ENCODE measurements at regions not wholly inside any gene's neighbourhood (a gene's known extent, or its start where the extent isn't known, plus 50 kb on each side); places are given as distances from the start of the nearest gene placed in this dataset.

DNA sequence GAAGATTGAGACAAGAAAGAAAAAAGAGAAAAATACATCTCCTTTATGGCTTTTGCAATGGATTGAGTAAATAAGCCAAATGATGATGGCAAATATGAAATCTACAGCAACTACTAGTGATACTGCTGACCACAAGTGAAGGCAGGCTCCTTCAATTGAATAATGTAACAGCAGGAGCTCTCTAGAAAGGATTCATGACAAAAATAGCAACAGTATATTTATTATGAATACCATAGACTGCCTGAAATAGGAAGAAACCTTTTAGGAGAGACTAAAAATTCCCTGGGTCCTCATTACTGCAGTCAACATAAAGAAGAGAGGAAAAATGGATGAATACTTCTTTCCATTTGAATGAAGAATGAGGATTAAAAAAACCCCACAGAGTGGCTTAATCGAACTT, 306.8 kb upstream of the ANXA10 start:
- Histone ChIP-seq H3K9ac (ENCODE audit: extremely low read depth, low read length, poor library complexity, severe bottlenecking) (no peak overlapping the region), H3K36me3 (ENCODE audit: control insufficient read depth, insufficient read depth, low read length) (no peaks in the 10 kb centered on the region), H3K27me3 (ENCODE audit: control insufficient read depth, insufficient read depth, low read length, poor library complexity, severe bottlenecking) (no peaks in the 10 kb centered on the region), H3K27ac (ENCODE audit: low read depth, low read length) (no peak overlapping the region), H3K4me1 (ENCODE audit: control insufficient read depth, insufficient read depth, low read length) (no peaks in the 10 kb centered on the region), H3K4me3 (ENCODE audit: low read length) (no peak overlapping the region), H3K9me3 (ENCODE audit: control insufficient read depth, low read length) (no peaks in the 10 kb centered on the region)
- Mint-ChIP-seq H3K27me3 (ENCODE audit: insufficient read depth) (no peaks in the 10 kb centered on the region), H3K9me3 (peaks cover 1% of the 10 kb centered on the region), H3K4me3 (no peak overlapping the region), H3K36me3 (ENCODE audit: low read depth) (no peaks in the 10 kb centered on the region), H3K27ac (no peak overlapping the region), H3K4me1 (peaks cover 12% of the 10 kb centered on the region)
- 54% methylated on average over 1 of the region's 1 CpG; no CpG with 5 or more reads in 1 of the 2 experiments for WGBS, 2 experiments (ENCODE audit: insufficient coverage in 1 of 2, insufficient read length in 1 of 2)
- TF ChIP-seq, protein P1, sequence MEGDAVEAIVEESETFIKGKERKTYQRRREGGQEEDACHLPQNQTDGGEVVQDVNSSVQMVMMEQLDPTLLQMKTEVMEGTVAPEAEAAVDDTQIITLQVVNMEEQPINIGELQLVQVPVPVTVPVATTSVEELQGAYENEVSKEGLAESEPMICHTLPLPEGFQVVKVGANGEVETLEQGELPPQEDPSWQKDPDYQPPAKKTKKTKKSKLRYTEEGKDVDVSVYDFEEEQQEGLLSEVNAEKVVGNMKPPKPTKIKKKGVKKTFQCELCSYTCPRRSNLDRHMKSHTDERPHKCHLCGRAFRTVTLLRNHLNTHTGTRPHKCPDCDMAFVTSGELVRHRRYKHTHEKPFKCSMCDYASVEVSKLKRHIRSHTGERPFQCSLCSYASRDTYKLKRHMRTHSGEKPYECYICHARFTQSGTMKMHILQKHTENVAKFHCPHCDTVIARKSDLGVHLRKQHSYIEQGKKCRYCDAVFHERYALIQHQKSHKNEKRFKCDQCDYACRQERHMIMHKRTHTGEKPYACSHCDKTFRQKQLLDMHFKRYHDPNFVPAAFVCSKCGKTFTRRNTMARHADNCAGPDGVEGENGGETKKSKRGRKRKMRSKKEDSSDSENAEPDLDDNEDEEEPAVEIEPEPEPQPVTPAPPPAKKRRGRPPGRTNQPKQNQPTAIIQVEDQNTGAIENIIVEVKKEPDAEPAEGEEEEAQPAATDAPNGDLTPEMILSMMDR (conservative IDR thresholded peaks at IDR 0.05): no peak
- no peak for DNase-seq

- Mint-ChIP-seq H3K4me1 (peaks cover 12% of the 10 kb centered on the region), H3K9me3 (peaks cover 1% of the 10 kb centered on the region), H3K27me3 (ENCODE audit: insufficient read depth) (no peaks in the 10 kb centered on the region), H3K27ac (no peak overlapping the region), H3K36me3 (ENCODE audit: low read depth) (no peaks in the 10 kb centered on the region), H3K4me3 (no peak overlapping the region)
- TF ChIP-seq, protein P1 (conservative IDR thresholded peaks at IDR 0.05): no peak
- Histone ChIP-seq H3K9me3 (ENCODE audit: control insufficient read depth, low read length) (no peaks in the 10 kb centered on the region), H3K4me1 (ENCODE audit: control insufficient read depth, insufficient read depth, low read length) (no peaks in the 10 kb centered on the region), H3K9ac (ENCODE audit: extremely low read depth, low read length, poor library complexity, severe bottlenecking) (no peak overlapping the region), H3K27me3 (ENCODE audit: control insufficient read depth, insufficient read depth, low read length, poor library complexity, severe bottlenecking) (no peaks in the 10 kb centered on the region), H3K4me3 (ENCODE audit: low read length) (no peak overlapping the region), H3K27ac (ENCODE audit: low read depth, low read length) (no peak overlapping the region), H3K36me3 (ENCODE audit: control insufficient read depth, insufficient read depth, low read length) (no peaks in the 10 kb centered on the region)
- 100% methylated on average over 3 of the region's 3 CpGs for WGBS, 2 experiments (ENCODE audit: insufficient coverage in 1 of 2, insufficient read length in 1 of 2)
- DNase-seq: no peak
Observed at GRCh38 chr4:167786504-167786903, 305.8 kb upstream of the ANXA10 start.

DNA sequence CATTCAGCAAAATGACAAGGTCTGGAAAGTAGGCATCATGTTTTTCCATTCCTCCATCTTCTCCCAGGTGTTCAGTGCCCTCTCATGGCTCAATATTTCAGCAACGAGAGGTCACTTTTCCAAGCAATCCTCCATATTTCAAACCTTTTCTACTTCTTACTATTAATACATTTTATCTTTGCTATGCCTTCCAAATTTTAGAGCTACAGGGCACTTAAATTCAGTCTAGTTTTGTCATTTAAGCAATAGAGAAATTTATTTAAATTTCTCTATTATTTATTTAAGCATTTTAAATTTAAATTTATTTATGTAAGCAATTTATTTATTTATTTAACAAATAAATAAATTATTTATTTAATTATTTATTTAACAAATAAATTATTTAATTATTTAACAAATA, 305.1 kb upstream of the ANXA10 start:
- Mint-ChIP-seq H3K4me1 (peaks cover 12% of the 10 kb centered on the region), H3K9me3 (no peaks in the 10 kb centered on the region), H3K27me3 (ENCODE audit: insufficient read depth) (no peaks in the 10 kb centered on the region), H3K4me3 (no peak overlapping the region), H3K36me3 (ENCODE audit: low read depth) (no peaks in the 10 kb centered on the region), H3K27ac (no peak overlapping the region)
- WGBS, 2 experiments (ENCODE audit: insufficient coverage in 1 of 2, insufficient read length in 1 of 2): 87% methylated on average over 1 of the region's 1 CpG; no CpG with 5 or more reads in 1 of the 2 experiments
- Histone ChIP-seq H3K4me3 (ENCODE audit: low read length) (no peak overlapping the region), H3K27ac (ENCODE audit: low read depth, low read length) (no peak overlapping the region), H3K4me1 (ENCODE audit: control insufficient read depth, insufficient read depth, low read length) (no peaks in the 10 kb centered on the region), H3K27me3 (ENCODE audit: control insufficient read depth, insufficient read depth, low read length, poor library complexity, severe bottlenecking) (no peaks in the 10 kb centered on the region), H3K9ac (ENCODE audit: extremely low read depth, low read length, poor library complexity, severe bottlenecking) (no peak overlapping the region), H3K9me3 (ENCODE audit: control insufficient read depth, low read length) (no peaks in the 10 kb centered on the region), H3K36me3 (ENCODE audit: control insufficient read depth, insufficient read depth, low read length) (no peaks in the 10 kb centered on the region)
- DNase-seq: no peak
- TF ChIP-seq, protein P1 (conservative IDR thresholded peaks at IDR 0.05): no peak

All from endodermal cell (in vitro differentiated cells).